ENCODE measurements at regions not wholly inside any gene's neighbourhood (a gene's known extent, or its start where the extent isn't known, plus 50 kb on each side); places are given as distances from the start of the nearest gene placed in this dataset.

DNA sequence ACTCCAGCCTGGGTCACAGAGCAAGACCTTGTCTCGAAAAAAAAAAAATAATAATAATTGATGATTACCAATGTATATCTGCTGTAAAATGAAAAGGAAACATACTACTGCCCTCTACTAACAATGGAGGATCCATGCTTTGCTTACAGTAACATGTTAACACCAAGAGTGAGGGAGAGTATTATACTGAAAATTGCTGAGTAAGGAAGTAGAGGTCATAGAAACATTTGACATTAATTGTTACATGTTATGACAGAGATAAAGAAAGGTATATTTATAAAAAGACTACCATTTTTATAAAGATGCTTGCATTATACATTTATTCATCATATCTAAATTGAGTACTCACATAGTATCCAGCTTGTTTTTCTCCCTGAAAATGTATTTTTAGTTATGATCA is 1989.8 kb upstream of the TENM3 start:
- TF ChIP-seq, protein P1, sequence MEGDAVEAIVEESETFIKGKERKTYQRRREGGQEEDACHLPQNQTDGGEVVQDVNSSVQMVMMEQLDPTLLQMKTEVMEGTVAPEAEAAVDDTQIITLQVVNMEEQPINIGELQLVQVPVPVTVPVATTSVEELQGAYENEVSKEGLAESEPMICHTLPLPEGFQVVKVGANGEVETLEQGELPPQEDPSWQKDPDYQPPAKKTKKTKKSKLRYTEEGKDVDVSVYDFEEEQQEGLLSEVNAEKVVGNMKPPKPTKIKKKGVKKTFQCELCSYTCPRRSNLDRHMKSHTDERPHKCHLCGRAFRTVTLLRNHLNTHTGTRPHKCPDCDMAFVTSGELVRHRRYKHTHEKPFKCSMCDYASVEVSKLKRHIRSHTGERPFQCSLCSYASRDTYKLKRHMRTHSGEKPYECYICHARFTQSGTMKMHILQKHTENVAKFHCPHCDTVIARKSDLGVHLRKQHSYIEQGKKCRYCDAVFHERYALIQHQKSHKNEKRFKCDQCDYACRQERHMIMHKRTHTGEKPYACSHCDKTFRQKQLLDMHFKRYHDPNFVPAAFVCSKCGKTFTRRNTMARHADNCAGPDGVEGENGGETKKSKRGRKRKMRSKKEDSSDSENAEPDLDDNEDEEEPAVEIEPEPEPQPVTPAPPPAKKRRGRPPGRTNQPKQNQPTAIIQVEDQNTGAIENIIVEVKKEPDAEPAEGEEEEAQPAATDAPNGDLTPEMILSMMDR (IDR thresholded peaks at IDR 0.05; ENCODE audit: low read length), result no peak
- TF ChIP-seq EZH2phosphoT487 (IDR thresholded peaks at IDR 0.05; ENCODE audit: low read length) (no peak), EZH2 (optimal IDR thresholded peaks at IDR 0.05; ENCODE audit: low read depth, low read length) (no peak)

DNA sequence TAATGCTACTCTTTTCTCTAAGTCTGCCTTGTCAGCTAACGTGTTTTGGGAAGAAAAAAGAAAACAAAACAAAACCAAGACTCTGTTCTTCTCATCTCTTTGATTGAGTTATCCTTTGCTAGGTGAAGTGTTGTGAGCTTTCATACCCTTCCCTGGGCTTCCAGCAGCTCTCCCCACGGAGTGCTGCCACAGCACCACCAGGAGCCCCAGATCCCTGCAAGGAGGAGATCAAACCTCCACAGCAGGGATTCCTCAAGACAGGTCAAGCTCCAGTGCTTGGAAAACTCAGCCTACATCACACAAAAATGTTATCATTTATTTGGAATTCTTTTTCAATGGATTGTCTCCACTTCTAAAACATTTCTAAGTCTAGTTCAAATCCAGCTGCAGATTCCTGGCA is 1981.9 kb upstream of the TENM3 start:
- DNase-seq, result no peak
- Histone ChIP-seq H4K20me1 (ENCODE audit: insufficient read depth, low read length) (no peaks in the 10 kb centered on the region), H3K36me3 (replicated peaks; ENCODE audit: insufficient read depth, low read length) (no peaks in the 10 kb centered on the region), H3K9ac (ENCODE audit: low read length) (no peak overlapping the region), H3K4me2 (ENCODE audit: low read depth, low read length) (no peak overlapping the region), H3K9me2 (replicated peaks; ENCODE audit: insufficient read depth, low read length) (no peaks in the 10 kb centered on the region), H3K27me3 (replicated peaks; ENCODE audit: insufficient read depth, low read length) (no peaks in the 10 kb centered on the region), H3K27ac (ENCODE audit: low read length) (no peak overlapping the region), H3K79me2 (ENCODE audit: low read length) (no peaks in the 10 kb centered on the region), H3K9me3 (replicated peaks; ENCODE audit: insufficient read depth, low read length) (no peaks in the 10 kb centered on the region), H3F3A (ENCODE audit: insufficient read depth, low read length) (no peaks in the 10 kb centered on the region), H3K4me1 (ENCODE audit: low read length) (no peaks in the 10 kb centered on the region), H2AFZ (ENCODE audit: low read length) (no peak overlapping the region), H3K4me3 (ENCODE audit: low read length) (no peak overlapping the region)
- TF ChIP-seq, protein P1 (IDR thresholded peaks at IDR 0.05; ENCODE audit: low read length), result no peak
- TF ChIP-seq EZH2phosphoT487 (IDR thresholded peaks at IDR 0.05; ENCODE audit: low read length), result no peak
- TF ChIP-seq EZH2 (optimal IDR thresholded peaks at IDR 0.05; ENCODE audit: low read depth, low read length), result no peak

More for the DNA sequence above, 1989.8 kb upstream of the TENM3 start:
- Histone ChIP-seq H3K36me3 (replicated peaks; ENCODE audit: insufficient read depth, low read length) (no peaks in the 10 kb centered on the region), H2AFZ (ENCODE audit: low read length) (no peak overlapping the region), H3K9me3 (replicated peaks; ENCODE audit: insufficient read depth, low read length) (no peaks in the 10 kb centered on the region), H3K4me3 (ENCODE audit: low read length) (no peak overlapping the region), H3K79me2 (ENCODE audit: low read length) (no peaks in the 10 kb centered on the region), H4K20me1 (ENCODE audit: insufficient read depth, low read length) (no peaks in the 10 kb centered on the region), H3F3A (ENCODE audit: insufficient read depth, low read length) (no peaks in the 10 kb centered on the region), H3K27me3 (replicated peaks; ENCODE audit: insufficient read depth, low read length) (no peaks in the 10 kb centered on the region), H3K9me2 (replicated peaks; ENCODE audit: insufficient read depth, low read length) (no peaks in the 10 kb centered on the region), H3K4me1 (ENCODE audit: low read length) (no peaks in the 10 kb centered on the region), H3K27ac (ENCODE audit: low read length) (no peak overlapping the region), H3K9ac (ENCODE audit: low read length) (no peak overlapping the region), H3K4me2 (ENCODE audit: low read depth, low read length) (no peak overlapping the region)
- DNase-seq, result no peak

DNA sequence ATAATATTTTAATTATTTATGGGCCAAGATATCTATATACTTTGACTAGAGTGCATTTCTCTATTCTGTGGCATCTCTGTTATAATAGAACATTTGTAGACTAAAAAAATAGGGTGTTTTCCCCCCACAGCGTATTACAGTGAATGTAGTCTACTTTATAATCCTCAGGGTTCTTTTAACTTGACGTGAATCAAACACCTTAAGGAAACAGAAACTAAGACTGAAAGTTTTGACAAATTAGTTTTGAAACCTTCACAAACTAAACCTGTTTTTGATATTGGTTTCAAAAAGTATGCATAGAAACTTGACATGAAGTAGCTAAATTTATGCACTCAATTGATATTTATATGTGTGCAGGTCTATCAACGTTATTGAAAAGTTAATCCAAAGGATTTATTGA is 1963.1 kb upstream of the TENM3 start:
- no peaks in the 10 kb centered on the region for H3K9me2 ChIP-seq (replicated peaks; ENCODE audit: insufficient read depth, low read length)
- no peaks in the 10 kb centered on the region for H4K20me1 ChIP-seq (ENCODE audit: insufficient read depth, low read length)
- TF ChIP-seq EZH2 (optimal IDR thresholded peaks at IDR 0.05; ENCODE audit: low read depth, low read length), result no peak
- TF ChIP-seq, protein P1 (IDR thresholded peaks at IDR 0.05; ENCODE audit: low read length), result no peak
- TF ChIP-seq EZH2phosphoT487 (IDR thresholded peaks at IDR 0.05; ENCODE audit: low read length), result no peak
- H3K27ac ChIP-seq (ENCODE audit: low read length), result peak overlapping the region; percentile 43; the same call in 1 of the 2 replicates
- DNase-seq, result peak; percentile 85
- no peaks in the 10 kb centered on the region for H3K79me2 ChIP-seq (ENCODE audit: low read length)
- no peak overlapping the region for H3K9ac ChIP-seq (ENCODE audit: low read length)
- H2AFZ ChIP-seq (ENCODE audit: low read length), result no peak overlapping the region
- no peaks in the 10 kb centered on the region for H3K27me3 ChIP-seq (replicated peaks; ENCODE audit: insufficient read depth, low read length)
- H3K9me3 ChIP-seq (replicated peaks; ENCODE audit: insufficient read depth, low read length), result no peaks in the 10 kb centered on the region
- peak overlapping the region; percentile 39; the same call in 1 of the 2 replicates for H3K4me2 ChIP-seq (ENCODE audit: low read depth, low read length)
- H3K4me1 ChIP-seq (ENCODE audit: low read length), result peaks cover 15% of the 10 kb centered on the region
- peak overlapping the region; percentile 30 for H3K4me3 ChIP-seq (ENCODE audit: low read length)
- H3F3A ChIP-seq (ENCODE audit: insufficient read depth, low read length), result peaks cover 4% of the 10 kb centered on the region; the same call in 1 of the 2 replicates
- H3K36me3 ChIP-seq (replicated peaks; ENCODE audit: insufficient read depth, low read length), result no peaks in the 10 kb centered on the region

Data from MM.1S (cell line).